Hepatocyte (in vitro differentiated cells): ENCODE measurements at regions not wholly inside any gene's neighbourhood (a gene's known extent, or its start where the extent isn't known, plus 50 kb on each side); places are given as distances from the start of the nearest gene placed in this dataset.
A peak's percentile ranks its signal among the peaks of the same experiment; 100 is the strongest.

ENCODE experiments used
- CTCF ChIP-seq: fragments of 200-600 bp; sonication (generic); IDR thresholded peaks from 2 replicates; pipeline ENCODE4 v1.5.1; 2016; ENCODE audit warnings: antibody characterized with exemption, mild to moderate bottlenecking; ENCODE audit not compliant: poor library complexity
- EZH2 ChIP-seq: fragments of 200-600 bp; sonication (generic); IDR thresholded peaks from 2 replicates; pipeline ENCODE4 v1.6.1; 2016; ENCODE audit warnings: antibody characterized with exemption, mild to moderate bottlenecking, borderline replicate concordance
- EZH2phosphoT487 ChIP-seq: fragments of 200-600 bp; sonication (generic); IDR thresholded peaks from one replicate; pipeline ENCODE4 v1.6.1; 2018; ENCODE audit warnings: antibody characterized with exemption, mild to moderate bottlenecking, low read depth, moderate library complexity; ENCODE audit not compliant: unreplicated experiment, severe bottlenecking

GRCh38 chr6:19691465-19692167 is 145.6 kb upstream of the ID4 start:
- TF ChIP-seq CTCF: no peak
- peak; percentile 69 for TF ChIP-seq EZH2
- no peak for TF ChIP-seq EZH2phosphoT487
